Psoas muscle (tissue), 7 donors: ENCODE measurements at regions not wholly inside any gene's neighbourhood (a gene's known extent, or its start where the extent isn't known, plus 50 kb on each side); places are given as distances from the start of the nearest gene placed in this dataset.
"Not testable (repeated sequence)": the region's sequence is repeated elsewhere in the genome, so short reads cannot be mapped to it uniquely, and the experiment has no call there.

Experiments used
- ATAC-seq, 4 donors: fragments of 200-7000 bp; cut with Tn5 transposase; one replicate each; pipeline ENCODE4 v1.9.1; 2020; ENCODE audit warnings: moderate library complexity in 3 of 4, mild to moderate bottlenecking in 2 of 4
- DNase-seq, 2 donors: peaks; one replicate each; pipeline ENCODE4 v3.0.0-alpha.2; 2020
- H3K27ac ChIP-seq: fragments of 200-600 bp; one replicate; pipeline ENCODE4 v1.8.0; 2022
- H3K27me3 ChIP-seq, 3 donors: fragments of 200-600 bp in 1 of 3; one replicate each; pipeline versions ENCODE4 v1.6.1 to v1.8.0; 2013 to 2022; ENCODE audit warnings: low read length in 2 of 3, mild to moderate bottlenecking in 2 of 3, moderate library complexity in 1 of 3; ENCODE audit not compliant: insufficient read depth in 3 of 3
- H3K36me3 ChIP-seq, 2 donors: fragments of 200-600 bp in 1 of 2; one replicate each; pipeline versions ENCODE4 v1.6.1 to v1.8.0; 2013 to 2022; ENCODE audit warnings: low read depth in 1 of 2, mild to moderate bottlenecking in 1 of 2, moderate library complexity in 1 of 2; ENCODE audit not compliant: insufficient read depth in 1 of 2
- H3K4me1 ChIP-seq: fragments of 200-600 bp; one replicate; pipeline ENCODE4 v1.8.0; 2022
- H3K4me3 ChIP-seq: fragments of 200-600 bp; one replicate; pipeline ENCODE4 v1.8.0; 2022; ENCODE audit warnings: mild to moderate bottlenecking
- H3K9me3 ChIP-seq: fragments of 200-600 bp; one replicate; pipeline ENCODE4 v1.8.0; 2022
- CTCF ChIP-seq: fragments of 200-600 bp; IDR thresholded peaks from one replicate; pipeline ENCODE4 v1.8.0; 2022; ENCODE audit warnings: antibody characterized with exemption
- WGBS, 3 donors: extraction: QIAGEN DNeasy Blood & Tissue Kit; methylation state at CpG; one replicate each; pipeline versions ENCODE4 v1.1.6 to v1.1.7; 2013; 5-methylcytosine and 5-hydroxymethylcytosine counted together
- intact Hi-C, 2 donors: fragments of 100-400 bp; cut with DNase I; formaldehyde crosslinking; loops; one replicate each; pipeline versions ENCODE4 v1.11.0 to v1.14.2; 2022
- donor health status: healthy with polysubstance abuse.
- donor health status: DM: no; HTN: no; CAD: no; lungs with moderate emphysema.
- donor health status: Bipolar disorder and iron deficiency.
- donor health status: healthy.
- donor health status: DM: yes; HTN: yes; CAD: no.
- donor health status: DM: no; HTN: no; CAD: no.
- donor health status: DM: yes; HTN: yes; CAD: no.

GRCh38 chr4:19155568-19155967, 1096.1 kb upstream of the SLIT2 start:
- DNase-seq: no peak
- ATAC-seq: no peak
- H3K4me3 ChIP-seq: no peak overlapping the region
- H3K36me3 ChIP-seq: no peaks in the 10 kb centered on the region
- intact Hi-C loops: no loop called here
- H3K27me3 ChIP-seq: no peaks in the 10 kb centered on the region
- TF ChIP-seq CTCF: no peak
- peaks cover 16% of the 10 kb centered on the region for H3K9me3 ChIP-seq
- 93 to 97% (median 94%) methylated on average over 1 of the region's 1 CpG for WGBS, 3 donors
- H3K27ac ChIP-seq: no peak overlapping the region
- no peaks in the 10 kb centered on the region for H3K4me1 ChIP-seq

GRCh38 chr4:19154267-19154666, 1097.4 kb upstream of the SLIT2 start:
- H3K27me3 ChIP-seq, H3K4me1 ChIP-seq, DNase-seq, ATAC-seq, H3K4me3 ChIP-seq, H3K27ac ChIP-seq, intact Hi-C loops, H3K36me3 ChIP-seq: not testable (repeated sequence)
- H3K9me3 ChIP-seq: peaks cover 16% of the 10 kb centered on the region
- WGBS, 3 donors: 82 to 86% (median 83%) methylated on average over 5 of the region's 5 CpGs

- DNase-seq (no peak), ATAC-seq (no peak)
- H3K9me3 ChIP-seq: peaks cover 16% of the 10 kb centered on the region
- intact Hi-C loops: no loop called here
- no peaks in the 10 kb centered on the region for H3K36me3 ChIP-seq
- no peaks in the 10 kb centered on the region for H3K27me3 ChIP-seq
- no peak overlapping the region for H3K27ac ChIP-seq
- no peaks in the 10 kb centered on the region for H3K4me1 ChIP-seq
- H3K4me3 ChIP-seq: no peak overlapping the region
- WGBS, 3 donors: 64 to 83% (median 80%) methylated on average over 2 of the region's 2 CpGs
- TF ChIP-seq CTCF: no peak
Observed at GRCh38 chr4:19152264-19152663, 1099.4 kb upstream of the SLIT2 start.

- 71 to 89% (median 84%) methylated on average over 1 of the region's 1 CpG for WGBS, 3 donors
- intact Hi-C loops: no loop called here
- ATAC-seq: no peak
Observed at GRCh38 chr4:19151684-19152083, 1100.0 kb upstream of the SLIT2 start.

GRCh38 chr4:19146038-19146437, 1105.7 kb upstream of the SLIT2 start:
- no peaks in the 10 kb centered on the region for H3K27me3 ChIP-seq
- no peaks in the 10 kb centered on the region for H3K4me1 ChIP-seq
- intact Hi-C loops: no loop called here
- H3K9me3 ChIP-seq: no peaks in the 10 kb centered on the region
- no peak for TF ChIP-seq CTCF
- no peak overlapping the region for H3K4me3 ChIP-seq
- H3K27ac ChIP-seq: no peak overlapping the region
- no peaks in the 10 kb centered on the region for H3K36me3 ChIP-seq
- 79 to 86% (median 83%) methylated on average over 3 of the region's 3 CpGs for WGBS, 3 donors
- no peak for DNase-seq
- ATAC-seq: no peak

More at GRCh38 chr4:19151684-19152083, 1100.0 kb upstream of the SLIT2 start:
- H3K27ac ChIP-seq: no peak overlapping the region
- no peak overlapping the region for H3K4me3 ChIP-seq
- H3K9me3 ChIP-seq: peaks cover 16% of the 10 kb centered on the region
- no peak for TF ChIP-seq CTCF
- no peaks in the 10 kb centered on the region for H3K36me3 ChIP-seq
- no peaks in the 10 kb centered on the region for H3K4me1 ChIP-seq
- no peaks in the 10 kb centered on the region for H3K27me3 ChIP-seq
- no peak for DNase-seq
